ENCODE measurements at regions not wholly inside any gene's neighbourhood (a gene's known extent, or its start where the extent isn't known, plus 50 kb on each side); places are given as distances from the start of the nearest gene placed in this dataset.
"Not testable (repeated sequence)": the region's sequence is repeated elsewhere in the genome, so short reads cannot be mapped to it uniquely, and the experiment has no call there.

GRCh38 chr6:121549736-121550135 is 114.3 kb downstream of the GJA1 start:
- FAIRE-seq: no peak

- FAIRE-seq: no peak
Measured at GRCh38 chr6:121550491-121551010, 115.1 kb downstream of the GJA1 start.

GRCh38 chr6:121555201-121555600 is 119.8 kb downstream of the GJA1 start:
- FAIRE-seq: no peak

GRCh38 chr6:121556149-121556548 is 120.7 kb downstream of the GJA1 start:
- not testable (repeated sequence) for FAIRE-seq

GRCh38 chr6:121557146-121557940 is 121.9 kb downstream of the GJA1 start:
- no peak for FAIRE-seq

GRCh38 chr6:121559611-121560269 is 124.3 kb downstream of the GJA1 start:
- FAIRE-seq: no peak

GRCh38 chr6:121560476-121560875 is 125.0 kb downstream of the GJA1 start:
- FAIRE-seq: no peak

- no peak for FAIRE-seq
Measured at GRCh38 chr6:121563286-121563685, 127.8 kb downstream of the GJA1 start.

GRCh38 chr6:121564529-121564928 is 129.1 kb downstream of the GJA1 start:
- FAIRE-seq: not testable (repeated sequence)

- no peak for FAIRE-seq
Measured at GRCh38 chr6:121571455-121571854, 136.0 kb downstream of the GJA1 start.

- no peak for FAIRE-seq
Measured at GRCh38 chr6:121573481-121573880, 138.0 kb downstream of the GJA1 start.

GRCh38 chr6:121578216-121578615 is 142.8 kb downstream of the GJA1 start:
- no peak for FAIRE-seq

- no peak for FAIRE-seq
Measured at GRCh38 chr6:121579478-121579877, 144.0 kb downstream of the GJA1 start.

GRCh38 chr6:121581327-121581726 is 145.9 kb downstream of the GJA1 start:
- FAIRE-seq: no peak

- FAIRE-seq: peak; percentile 23
Measured at GRCh38 chr6:121582262-121582661, 146.8 kb downstream of the GJA1 start.

- no peak for FAIRE-seq
Measured at GRCh38 chr6:121584586-121585369, 149.3 kb downstream of the GJA1 start.

GRCh38 chr6:121590438-121590837 is 155.0 kb downstream of the GJA1 start:
- FAIRE-seq: no peak

- peak; percentile 97 for FAIRE-seq
Measured at GRCh38 chr6:121590916-121591315, 155.5 kb downstream of the GJA1 start.

GRCh38 chr6:121592261-121592935 is 157.0 kb downstream of the GJA1 start:
- FAIRE-seq: no peak

- no peak for FAIRE-seq
Measured at GRCh38 chr6:121593011-121593641, 157.7 kb downstream of the GJA1 start.

GRCh38 chr6:121594053-121594452 is 158.6 kb downstream of the GJA1 start:
- no peak for FAIRE-seq

- no peak for FAIRE-seq
Measured at GRCh38 chr6:121595646-121596045, 160.2 kb downstream of the GJA1 start.

Data from G401.6 (cell line).